GM19324 (cell line): ENCODE measurements at regions not wholly inside any gene's neighbourhood (a gene's known extent, or its start where the extent isn't known, plus 50 kb on each side); places are given as distances from the start of the nearest gene placed in this dataset.
"Not testable (repeated sequence)": the region's sequence is repeated elsewhere in the genome, so short reads cannot be mapped to it uniquely, and the experiment has no call there.

Source experiments
- ATAC-seq: cut with Tn5 transposase; IDR thresholded peaks from one replicate; pipeline ENCODE4 v1.9.1; 2021; ENCODE audit warnings: mild to moderate bottlenecking, moderate library complexity; ENCODE audit not compliant: unreplicated experiment, low FRiP score

DNA sequence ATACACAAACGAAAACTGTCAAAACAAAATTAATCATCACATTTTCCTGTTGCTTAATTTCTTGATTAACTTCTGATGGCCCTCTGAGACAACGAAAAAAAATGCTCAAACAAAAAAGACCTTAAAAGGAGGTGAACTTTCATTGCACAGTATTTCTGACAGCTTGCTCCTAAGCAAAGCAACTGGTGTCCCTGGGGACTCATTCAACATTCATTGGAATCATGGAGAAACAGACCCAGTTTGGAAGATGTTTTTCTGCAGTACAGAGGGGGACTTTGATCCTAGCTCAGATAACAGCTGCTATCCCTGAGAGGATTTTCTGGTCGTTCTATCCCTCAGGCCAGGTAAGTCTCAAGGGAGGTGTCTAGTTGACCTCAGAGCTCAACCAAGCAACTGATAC, 378.7 kb upstream of the ATP11B start:
- ATAC-seq: no peak

GRCh38 chr3:182420741-182421140, 372.6 kb upstream of the ATP11B start:
- ATAC-seq: no peak

- no peak for ATAC-seq
These were observed 369.3 kb upstream of the ATP11B start for GRCh38 chr3:182424006-182424405.

DNA sequence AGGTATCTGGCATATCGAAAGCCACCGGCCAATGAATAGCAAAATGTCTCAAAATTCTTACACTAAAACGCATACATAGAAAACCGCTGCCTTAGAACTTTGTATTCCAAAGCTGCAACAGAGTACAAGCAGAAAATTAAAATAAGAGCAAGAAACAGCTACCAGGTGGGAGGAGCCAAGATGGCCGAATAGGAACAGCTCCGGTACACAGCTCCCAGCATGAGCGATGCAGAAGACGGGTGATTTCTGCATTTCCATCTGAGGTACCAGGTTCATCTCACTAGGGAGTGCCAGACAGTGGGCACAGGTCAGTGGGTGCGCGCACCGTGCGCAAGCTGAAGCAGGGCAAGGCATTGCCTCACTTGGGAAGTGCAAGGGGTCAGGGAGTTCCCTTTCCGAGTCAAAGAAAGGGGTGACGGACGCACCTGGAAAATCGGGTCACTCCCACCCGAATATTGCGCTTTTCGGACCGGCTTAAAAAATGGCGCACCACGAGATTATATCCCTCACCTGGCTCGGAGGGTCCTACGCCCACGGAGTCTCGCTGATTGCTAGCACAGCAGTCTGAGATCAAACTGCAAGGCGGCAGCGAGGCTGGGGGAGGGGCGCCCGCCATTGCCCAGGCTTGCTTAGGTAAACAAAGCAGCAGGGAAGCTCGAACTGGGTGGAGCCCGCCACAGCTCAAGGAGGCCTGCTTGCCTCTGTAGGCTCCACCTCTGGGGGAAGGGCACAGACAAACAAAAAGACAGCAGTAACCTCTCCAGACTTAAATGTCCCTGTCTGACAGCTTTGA, 367.2 kb upstream of the ATP11B start:
- ATAC-seq: not testable (repeated sequence)

DNA sequence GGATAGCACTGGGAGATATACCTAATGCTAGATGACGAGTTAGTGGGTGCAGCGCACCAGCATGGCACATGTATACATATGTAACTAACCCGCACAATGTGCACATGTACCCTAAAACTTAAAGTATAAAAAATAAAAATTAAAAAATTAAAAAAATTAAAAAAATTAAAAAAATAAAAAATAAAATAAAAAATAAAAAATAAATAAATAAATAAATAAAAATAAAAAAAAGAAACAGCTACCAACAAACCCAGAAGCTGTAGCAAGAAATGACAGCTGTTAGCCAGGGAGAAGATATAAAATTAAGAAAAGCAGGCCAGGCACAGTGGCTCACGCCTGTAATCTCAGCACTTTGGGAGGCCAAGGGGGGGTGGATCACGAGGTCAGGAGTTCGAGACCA, 361.3 kb upstream of the ATP11B start:
- not testable (repeated sequence) for ATAC-seq

DNA sequence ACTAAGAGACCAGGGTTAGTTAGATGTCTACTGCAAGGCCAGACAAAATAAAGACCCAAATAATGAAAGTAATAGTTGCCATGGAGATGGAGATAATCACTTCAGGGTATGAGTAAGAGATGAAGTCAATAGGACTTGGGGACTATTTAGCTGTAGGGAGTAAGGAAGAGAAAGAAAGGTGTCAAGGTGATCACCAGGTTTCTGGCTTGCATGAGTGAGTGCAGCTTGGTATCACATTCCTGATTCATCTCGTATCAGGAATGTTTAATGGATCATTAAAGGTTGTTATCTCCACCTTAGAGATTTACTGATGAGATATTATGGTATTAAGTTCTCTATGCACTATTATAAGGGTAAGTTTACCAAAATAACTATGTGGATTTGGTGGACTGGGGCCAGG, 357.4 kb upstream of the ATP11B start:
- ATAC-seq: no peak

GRCh38 chr3:182436547-182436946, 356.8 kb upstream of the ATP11B start:
- ATAC-seq: no peak

- no peak for ATAC-seq
These were observed 354.9 kb upstream of the ATP11B start for GRCh38 chr3:182438398-182438797.

GRCh38 chr3:182440101-182440500, 353.2 kb upstream of the ATP11B start:
- no peak for ATAC-seq

GRCh38 chr3:182445576-182445975, 347.7 kb upstream of the ATP11B start:
- no peak for ATAC-seq

DNA sequence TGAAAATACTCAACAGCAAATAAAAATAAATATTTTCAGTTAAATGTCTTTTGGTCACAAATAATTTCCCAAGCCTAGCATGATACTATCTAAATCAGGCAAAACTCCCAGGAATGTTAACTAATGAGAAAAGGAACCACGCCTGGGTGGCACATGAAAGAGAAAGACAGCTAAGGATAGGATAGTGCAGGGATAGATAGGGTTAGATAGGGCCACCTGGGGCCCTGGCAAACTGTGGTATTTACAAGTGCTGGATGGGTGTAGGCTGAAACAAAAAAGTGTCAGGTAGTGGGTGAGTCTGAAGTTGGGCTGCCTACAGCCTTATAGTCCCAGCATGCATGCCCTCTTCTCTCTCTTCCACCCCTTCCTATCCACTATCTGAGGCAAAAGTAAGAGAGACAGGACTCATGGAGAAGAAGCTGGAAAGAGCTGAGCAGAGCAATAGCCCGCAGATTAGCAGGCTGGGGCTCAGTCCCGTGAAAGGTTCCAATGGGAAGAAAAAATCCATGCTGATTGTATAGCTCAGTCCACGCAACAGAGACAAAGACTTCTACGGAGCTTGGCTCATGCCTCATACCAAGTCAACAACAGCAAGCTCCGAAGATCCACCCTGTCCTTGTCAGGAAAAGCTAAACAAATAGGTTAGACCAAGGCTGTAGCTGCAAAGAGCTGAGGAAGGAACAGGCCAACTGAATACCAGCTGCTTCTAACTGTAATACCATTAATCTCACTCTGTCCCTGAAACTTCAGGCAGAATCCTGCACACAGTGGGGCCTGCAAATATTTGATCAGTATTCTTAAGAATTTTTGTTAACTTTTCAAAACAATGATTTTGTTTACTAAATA, 342.1 kb upstream of the ATP11B start:
- ATAC-seq: no peak

GRCh38 chr3:182451871-182452270, 341.4 kb upstream of the ATP11B start:
- no peak for ATAC-seq

- no peak for ATAC-seq
These were observed 338.3 kb upstream of the ATP11B start for GRCh38 chr3:182455011-182455410.

GRCh38 chr3:182460303-182460702, 333.0 kb upstream of the ATP11B start:
- ATAC-seq: no peak

GRCh38 chr3:182462152-182462551, 331.2 kb upstream of the ATP11B start:
- ATAC-seq: no peak

- ATAC-seq: no peak
These were observed 328.7 kb upstream of the ATP11B start for GRCh38 chr3:182464513-182465145.

- no peak for ATAC-seq
These were observed 327.8 kb upstream of the ATP11B start for GRCh38 chr3:182465301-182466185.

DNA sequence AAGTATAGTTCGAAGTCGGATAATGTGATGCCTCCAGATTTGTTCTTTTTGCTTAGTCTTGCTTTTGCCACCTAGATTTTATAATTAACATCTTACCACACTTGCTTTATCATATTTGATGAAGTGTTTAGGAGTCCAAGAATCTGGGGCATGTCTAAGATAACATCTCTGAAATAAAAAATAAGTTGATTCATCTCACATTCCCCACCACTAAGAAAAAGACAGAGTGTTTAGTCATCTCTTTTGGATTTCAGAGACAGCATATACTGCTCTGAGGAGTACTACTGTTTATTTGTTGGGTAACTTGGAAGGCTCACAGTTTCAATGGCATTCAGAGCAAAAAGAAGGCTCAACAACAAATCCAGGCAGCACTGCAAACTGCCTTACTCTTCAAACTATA, 324.2 kb upstream of the ATP11B start:
- no peak for ATAC-seq

DNA sequence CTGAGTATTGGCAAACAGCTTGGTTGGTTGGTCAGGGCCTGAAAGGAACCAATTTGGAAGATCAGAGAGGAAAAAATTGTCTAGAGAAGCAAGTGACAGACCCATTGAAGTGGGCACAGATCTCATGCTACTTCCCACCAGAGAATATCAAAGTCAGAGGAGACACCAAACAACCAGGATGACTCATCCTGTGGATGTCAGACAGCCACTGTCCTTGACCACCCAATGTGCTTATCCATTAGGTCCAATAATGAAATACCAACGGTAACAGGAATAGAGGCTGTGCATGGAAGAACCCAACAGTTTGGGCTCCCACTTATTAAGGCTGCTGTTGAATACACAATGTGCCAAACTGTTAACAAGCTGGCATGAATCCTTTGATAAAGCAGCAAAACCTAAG, 323.1 kb upstream of the ATP11B start:
- ATAC-seq: no peak

DNA sequence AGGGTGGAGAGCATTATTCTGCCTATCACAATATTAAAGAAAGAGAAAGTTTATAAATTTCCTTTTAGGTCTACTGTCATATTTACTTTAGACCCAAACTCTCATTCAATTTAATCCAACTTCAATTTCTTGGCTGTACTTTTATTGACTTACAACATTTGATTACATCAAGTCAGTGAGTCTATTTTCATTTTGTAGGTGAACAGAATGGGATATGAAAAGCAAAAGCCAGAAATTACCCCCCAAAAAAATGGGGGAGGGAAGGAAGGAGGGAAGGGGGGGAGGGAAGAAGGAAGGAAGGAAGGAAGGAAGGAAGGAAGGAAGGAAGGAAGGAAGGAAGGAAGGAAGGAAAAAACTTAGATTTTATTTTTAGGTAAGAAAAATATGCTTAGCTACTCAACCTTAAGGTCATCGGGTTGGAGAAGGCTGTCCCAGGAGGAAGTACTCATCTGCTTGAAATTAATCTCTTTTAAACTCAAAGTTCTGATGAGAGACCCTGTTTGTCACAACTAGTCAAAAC, 320.1 kb upstream of the ATP11B start:
- no peak for ATAC-seq
